ENCODE measurements at regions not wholly inside any gene's neighbourhood (a gene's known extent, or its start where the extent isn't known, plus 50 kb on each side); places are given as distances from the start of the nearest gene placed in this dataset.

DNA sequence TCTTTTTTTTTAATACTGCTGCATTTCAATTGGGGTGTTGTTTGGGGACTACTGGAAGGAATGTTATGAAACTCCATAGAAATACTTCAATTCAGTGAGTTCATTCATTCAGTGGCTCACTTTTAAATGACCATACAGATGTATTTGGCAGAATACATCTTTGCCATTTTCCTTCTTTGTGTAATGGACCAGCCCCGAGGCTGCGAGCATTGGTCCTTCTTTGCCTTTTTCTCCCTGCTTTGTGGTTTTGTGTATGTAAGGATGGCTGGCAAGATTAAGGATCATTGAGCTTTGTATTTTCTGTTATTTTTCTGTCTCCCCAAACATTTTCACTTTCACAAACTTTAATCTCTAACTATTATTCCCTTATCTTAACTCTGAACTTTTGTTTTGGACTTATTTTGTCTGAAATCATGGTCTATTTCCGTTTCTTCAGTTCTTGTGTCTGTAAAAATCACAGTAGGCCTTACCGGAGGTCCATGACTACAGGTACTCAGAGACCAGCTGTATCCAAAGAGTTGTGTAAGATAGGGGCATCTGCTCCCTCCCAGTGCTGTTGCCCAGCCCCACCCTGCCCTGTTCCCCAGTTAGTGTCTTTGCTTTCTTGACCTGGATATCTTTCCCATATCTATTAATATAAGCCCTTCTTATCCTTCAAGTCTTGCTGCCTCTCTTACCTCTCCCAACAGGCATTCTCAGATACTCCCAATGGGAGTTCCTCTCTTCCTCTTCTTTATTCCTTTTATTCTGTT is 154.3 kb upstream of the DMRT1 start:
- TF ChIP-seq YY1 (IDR thresholded peaks at IDR 0.05) (no peak), RXRA (IDR thresholded peaks at IDR 0.05) (no peak), TAF1 (conservative IDR thresholded peaks at IDR 0.05) (no peak), GABPA (IDR thresholded peaks at IDR 0.05 in 1 of 2, conservative IDR thresholded peaks at IDR 0.05 in 1 of 2) (no peak), JUND (IDR thresholded peaks at IDR 0.05) (no peak)
- TF ChIP-seq, protein P1, sequence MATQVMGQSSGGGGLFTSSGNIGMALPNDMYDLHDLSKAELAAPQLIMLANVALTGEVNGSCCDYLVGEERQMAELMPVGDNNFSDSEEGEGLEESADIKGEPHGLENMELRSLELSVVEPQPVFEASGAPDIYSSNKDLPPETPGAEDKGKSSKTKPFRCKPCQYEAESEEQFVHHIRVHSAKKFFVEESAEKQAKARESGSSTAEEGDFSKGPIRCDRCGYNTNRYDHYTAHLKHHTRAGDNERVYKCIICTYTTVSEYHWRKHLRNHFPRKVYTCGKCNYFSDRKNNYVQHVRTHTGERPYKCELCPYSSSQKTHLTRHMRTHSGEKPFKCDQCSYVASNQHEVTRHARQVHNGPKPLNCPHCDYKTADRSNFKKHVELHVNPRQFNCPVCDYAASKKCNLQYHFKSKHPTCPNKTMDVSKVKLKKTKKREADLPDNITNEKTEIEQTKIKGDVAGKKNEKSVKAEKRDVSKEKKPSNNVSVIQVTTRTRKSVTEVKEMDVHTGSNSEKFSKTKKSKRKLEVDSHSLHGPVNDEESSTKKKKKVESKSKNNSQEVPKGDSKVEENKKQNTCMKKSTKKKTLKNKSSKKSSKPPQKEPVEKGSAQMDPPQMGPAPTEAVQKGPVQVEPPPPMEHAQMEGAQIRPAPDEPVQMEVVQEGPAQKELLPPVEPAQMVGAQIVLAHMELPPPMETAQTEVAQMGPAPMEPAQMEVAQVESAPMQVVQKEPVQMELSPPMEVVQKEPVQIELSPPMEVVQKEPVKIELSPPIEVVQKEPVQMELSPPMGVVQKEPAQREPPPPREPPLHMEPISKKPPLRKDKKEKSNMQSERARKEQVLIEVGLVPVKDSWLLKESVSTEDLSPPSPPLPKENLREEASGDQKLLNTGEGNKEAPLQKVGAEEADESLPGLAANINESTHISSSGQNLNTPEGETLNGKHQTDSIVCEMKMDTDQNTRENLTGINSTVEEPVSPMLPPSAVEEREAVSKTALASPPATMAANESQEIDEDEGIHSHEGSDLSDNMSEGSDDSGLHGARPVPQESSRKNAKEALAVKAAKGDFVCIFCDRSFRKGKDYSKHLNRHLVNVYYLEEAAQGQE (IDR thresholded peaks at IDR 0.05): no peak
- TF ChIP-seq, protein P2, sequence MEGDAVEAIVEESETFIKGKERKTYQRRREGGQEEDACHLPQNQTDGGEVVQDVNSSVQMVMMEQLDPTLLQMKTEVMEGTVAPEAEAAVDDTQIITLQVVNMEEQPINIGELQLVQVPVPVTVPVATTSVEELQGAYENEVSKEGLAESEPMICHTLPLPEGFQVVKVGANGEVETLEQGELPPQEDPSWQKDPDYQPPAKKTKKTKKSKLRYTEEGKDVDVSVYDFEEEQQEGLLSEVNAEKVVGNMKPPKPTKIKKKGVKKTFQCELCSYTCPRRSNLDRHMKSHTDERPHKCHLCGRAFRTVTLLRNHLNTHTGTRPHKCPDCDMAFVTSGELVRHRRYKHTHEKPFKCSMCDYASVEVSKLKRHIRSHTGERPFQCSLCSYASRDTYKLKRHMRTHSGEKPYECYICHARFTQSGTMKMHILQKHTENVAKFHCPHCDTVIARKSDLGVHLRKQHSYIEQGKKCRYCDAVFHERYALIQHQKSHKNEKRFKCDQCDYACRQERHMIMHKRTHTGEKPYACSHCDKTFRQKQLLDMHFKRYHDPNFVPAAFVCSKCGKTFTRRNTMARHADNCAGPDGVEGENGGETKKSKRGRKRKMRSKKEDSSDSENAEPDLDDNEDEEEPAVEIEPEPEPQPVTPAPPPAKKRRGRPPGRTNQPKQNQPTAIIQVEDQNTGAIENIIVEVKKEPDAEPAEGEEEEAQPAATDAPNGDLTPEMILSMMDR (IDR thresholded peaks at IDR 0.05; ENCODE audit: low read depth, low read length, missing input control): no peak
- TF ChIP-seq, protein P3, sequence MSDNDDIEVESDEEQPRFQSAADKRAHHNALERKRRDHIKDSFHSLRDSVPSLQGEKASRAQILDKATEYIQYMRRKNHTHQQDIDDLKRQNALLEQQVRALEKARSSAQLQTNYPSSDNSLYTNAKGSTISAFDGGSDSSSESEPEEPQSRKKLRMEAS (IDR thresholded peaks at IDR 0.05): no peak
